ENCODE measurements at regions not wholly inside any gene's neighbourhood (a gene's known extent, or its start where the extent isn't known, plus 50 kb on each side); places are given as distances from the start of the nearest gene placed in this dataset.

- H3K9me3 Mint-ChIP-seq (ENCODE audit: low read depth) = no peaks in the 10 kb centered on the region
- no peak overlapping the region for H3K27ac Mint-ChIP-seq
- DNase-seq (no peak), ATAC-seq (no peak)
- H3K4me3 Mint-ChIP-seq = no peak overlapping the region
- H3K36me3 Mint-ChIP-seq (ENCODE audit: low read depth) = no peaks in the 10 kb centered on the region
- H3K4me1 Mint-ChIP-seq = no peaks in the 10 kb centered on the region
- peaks cover 6% of the 10 kb centered on the region for H3K27me3 Mint-ChIP-seq
- intact Hi-C loops (cut with DNase I, micrococcal nuclease) = no loop called here
- POLR2A ChIA-PET = no interaction called here
- CTCF ChIA-PET = no interaction called here
These were observed 280.3 kb downstream of the POU4F1 start for GRCh38 chr13:78323040-78323439.

- Mint-ChIP-seq H3K27me3 (peaks cover 6% of the 10 kb centered on the region), H3K4me3 (no peak overlapping the region), H3K27ac (no peak overlapping the region), H3K4me1 (no peaks in the 10 kb centered on the region), H3K9me3 (ENCODE audit: low read depth) (no peaks in the 10 kb centered on the region), H3K36me3 (ENCODE audit: low read depth) (no peaks in the 10 kb centered on the region)
- intact Hi-C loops (cut with DNase I, micrococcal nuclease) = loop anchor here in 1 of 2 experiments (5.0 kb wide), 1 partner anchor 658 kb away; no protein-coding TSS in a partner anchor
- ChIA-PET POLR2A (no interaction called here), CTCF (interaction anchor here (1.4 kb wide), 1 partner anchor 9 kb away, joined by 3 read pairs; no protein-coding TSS in a partner anchor)
- no peak for ATAC-seq
- no peak for DNase-seq
These were observed 284.2 kb downstream of the POU4F1 start for GRCh38 chr13:78319101-78319627.

- DNase-seq (no peak), ATAC-seq (no peak)
- Mint-ChIP-seq H3K4me3 (no peak overlapping the region), H3K36me3 (ENCODE audit: low read depth) (no peaks in the 10 kb centered on the region), H3K27me3 (peaks cover 3% of the 10 kb centered on the region), H3K4me1 (no peaks in the 10 kb centered on the region), H3K9me3 (ENCODE audit: low read depth) (no peaks in the 10 kb centered on the region), H3K27ac (no peak overlapping the region)
- POLR2A ChIA-PET = no interaction called here
- CTCF ChIA-PET = interaction anchor here (1.4 kb wide), 1 partner anchor 12 kb away, joined by 3 read pairs; no protein-coding TSS in a partner anchor
- intact Hi-C loops (cut with DNase I, micrococcal nuclease) = loop anchor here in 1 of 2 experiments (5.0 kb wide), 1 partner anchor 660 kb away; no protein-coding TSS in a partner anchor
These were observed 286.3 kb downstream of the POU4F1 start for GRCh38 chr13:78317030-78317429.

GRCh38 chr13:78309497-78310180, 293.7 kb downstream of the POU4F1 start:
- Mint-ChIP-seq H3K9me3 (ENCODE audit: low read depth) (no peaks in the 10 kb centered on the region), H3K27me3 (peaks cover 6% of the 10 kb centered on the region), H3K36me3 (ENCODE audit: low read depth) (no peaks in the 10 kb centered on the region), H3K27ac (no peak overlapping the region), H3K4me3 (no peak overlapping the region), H3K4me1 (no peaks in the 10 kb centered on the region)
- CTCF ChIA-PET = interaction anchor here (0.7 kb wide), 1 partner anchor 1574 kb away, joined by 3 read pairs; no protein-coding TSS in a partner anchor
- ATAC-seq = no peak
- DNase-seq = no peak
- intact Hi-C loops (cut with DNase I, micrococcal nuclease) = no loop called here
- POLR2A ChIA-PET = no interaction called here

GRCh38 chr13:78306519-78307206, 296.7 kb downstream of the POU4F1 start:
- CTCF ChIA-PET = no interaction called here
- POLR2A ChIA-PET = no interaction called here
- no peaks in the 10 kb centered on the region for H3K36me3 Mint-ChIP-seq (ENCODE audit: low read depth)
- H3K4me1 Mint-ChIP-seq = no peaks in the 10 kb centered on the region
- no peak for DNase-seq
- H3K27ac Mint-ChIP-seq = no peak overlapping the region
- no peak overlapping the region for H3K4me3 Mint-ChIP-seq
- intact Hi-C loops (cut with DNase I, micrococcal nuclease) = no loop called here
- no peak for ATAC-seq
- peaks cover 6% of the 10 kb centered on the region for H3K27me3 Mint-ChIP-seq
- H3K9me3 Mint-ChIP-seq (ENCODE audit: low read depth) = no peaks in the 10 kb centered on the region

- POLR2A ChIA-PET = no interaction called here
- intact Hi-C loops (cut with DNase I, micrococcal nuclease) = no loop called here
- Mint-ChIP-seq H3K27ac (no peak overlapping the region), H3K4me3 (no peak overlapping the region), H3K27me3 (peaks cover 4% of the 10 kb centered on the region), H3K4me1 (no peaks in the 10 kb centered on the region), H3K36me3 (ENCODE audit: low read depth) (no peaks in the 10 kb centered on the region), H3K9me3 (ENCODE audit: low read depth) (no peaks in the 10 kb centered on the region)
- CTCF ChIA-PET = interaction anchor here (1.3 kb wide), 1 partner anchor 11 kb away, joined by 3 read pairs; no protein-coding TSS in a partner anchor
- no peak for ATAC-seq
- DNase-seq = no peak
These were observed 298.2 kb downstream of the POU4F1 start for GRCh38 chr13:78305171-78305570.

- H3K4me1 Mint-ChIP-seq = no peaks in the 10 kb centered on the region
- no peak overlapping the region for H3K4me3 Mint-ChIP-seq
- ChIA-PET POLR2A (no interaction called here), CTCF (no interaction called here)
- H3K27ac Mint-ChIP-seq = no peak overlapping the region
- DNase-seq (no peak), ATAC-seq (peak; percentile 36)
- no peaks in the 10 kb centered on the region for H3K36me3 Mint-ChIP-seq (ENCODE audit: low read depth)
- H3K27me3 Mint-ChIP-seq = peaks cover 6% of the 10 kb centered on the region
- no peaks in the 10 kb centered on the region for H3K9me3 Mint-ChIP-seq (ENCODE audit: low read depth)
- intact Hi-C loops (cut with DNase I, micrococcal nuclease) = no loop called here
These were observed 303.3 kb downstream of the POU4F1 start for GRCh38 chr13:78299832-78300623.

- H3K9me3 Mint-ChIP-seq (ENCODE audit: low read depth) = no peaks in the 10 kb centered on the region
- H3K27ac Mint-ChIP-seq = no peak overlapping the region
- POLR2A ChIA-PET = no interaction called here
- no peaks in the 10 kb centered on the region for H3K4me1 Mint-ChIP-seq
- no peaks in the 10 kb centered on the region for H3K36me3 Mint-ChIP-seq (ENCODE audit: low read depth)
- intact Hi-C loops (cut with DNase I, micrococcal nuclease) = no loop called here
- DNase-seq = no peak
- no peak overlapping the region for H3K4me3 Mint-ChIP-seq
- CTCF ChIA-PET = no interaction called here
- peak; percentile 26 for ATAC-seq
- H3K27me3 Mint-ChIP-seq = peaks cover 6% of the 10 kb centered on the region
These were observed 304.7 kb downstream of the POU4F1 start for GRCh38 chr13:78298657-78299056.

- Mint-ChIP-seq H3K4me3 (no peak overlapping the region), H3K36me3 (ENCODE audit: low read depth) (no peaks in the 10 kb centered on the region), H3K9me3 (ENCODE audit: low read depth) (peaks cover 19% of the 10 kb centered on the region), H3K27me3 (no peaks in the 10 kb centered on the region), H3K27ac (no peak overlapping the region), H3K4me1 (no peaks in the 10 kb centered on the region)
- ChIA-PET CTCF (no interaction called here), POLR2A (no interaction called here)
- intact Hi-C loops (cut with DNase I, micrococcal nuclease) = no loop called here
- ATAC-seq (no peak), DNase-seq (no peak)
These were observed 316.6 kb downstream of the POU4F1 start for GRCh38 chr13:78286748-78287147.

GRCh38 chr13:78265098-78265497, 338.3 kb downstream of the POU4F1 start:
- DNase-seq = no peak
- POLR2A ChIA-PET = no interaction called here
- no peaks in the 10 kb centered on the region for H3K27me3 Mint-ChIP-seq
- no peaks in the 10 kb centered on the region for H3K4me1 Mint-ChIP-seq
- H3K4me3 Mint-ChIP-seq = no peak overlapping the region
- H3K9me3 Mint-ChIP-seq (ENCODE audit: low read depth) = no peaks in the 10 kb centered on the region
- H3K27ac Mint-ChIP-seq = no peak overlapping the region
- intact Hi-C loops (cut with DNase I, micrococcal nuclease) = no loop called here
- H3K36me3 Mint-ChIP-seq (ENCODE audit: low read depth) = no peaks in the 10 kb centered on the region
- CTCF ChIA-PET = no interaction called here
- no peak for ATAC-seq

- intact Hi-C loops (cut with DNase I, micrococcal nuclease) = no loop called here
- ATAC-seq (no peak), DNase-seq (no peak)
- Mint-ChIP-seq H3K4me1 (no peaks in the 10 kb centered on the region), H3K9me3 (ENCODE audit: low read depth) (no peaks in the 10 kb centered on the region), H3K27me3 (no peaks in the 10 kb centered on the region), H3K36me3 (ENCODE audit: low read depth) (no peaks in the 10 kb centered on the region), H3K4me3 (no peak overlapping the region), H3K27ac (no peak overlapping the region)
- ChIA-PET POLR2A (no interaction called here), CTCF (interaction anchor here (0.6 kb wide), 1 partner anchor 114 kb away, joined by 3 read pairs; no protein-coding TSS in a partner anchor)
These were observed 339.7 kb upstream of the EDNRB start for GRCh38 chr13:78258304-78258703.
